Panc1 (cell line): ENCODE measurements at regions not wholly inside any gene's neighbourhood (a gene's known extent, or its start where the extent isn't known, plus 50 kb on each side); places are given as distances from the start of the nearest gene placed in this dataset.

ENCODE experiments used
- ATAC-seq: fragments of 200-7000 bp; cut with Tn5 transposase; 2 replicates; pipeline ENCODE4 v1.9.1; 2020; ENCODE audit warnings: mild to moderate bottlenecking, moderate library complexity
- BruUV-seq: library from RNA; stranded (reverse); fragments of 400-500 nt; replicated peaks from 2 replicates; lab custom pipeline; 2021; lab: Mats Ljungman, UMichigan
- CTCF ChIA-PET: fragments of 300-600 bp; sonication (Branson Sonifier 250); formaldehyde crosslinking; loops from one replicate; lab custom pipeline; 2022; ENCODE audit warnings: antibody characterized with exemption; lab: Charles Lee
- POLR2A ChIA-PET: fragments of 300-600 bp; sonication (Branson Sonifier 250); formaldehyde crosslinking; loops from one replicate; lab custom pipeline; 2022; ENCODE audit warnings: antibody characterized with exemption; lab: Charles Lee
- DNase-seq: peaks from one replicate; pipeline ENCODE4 v3.0.0-alpha.2; 2010; ENCODE audit warnings: low read depth, low spot score
- H3K27ac ChIP-seq: 2 replicates; pipeline ENCODE4 v1.5.1; 2011; ENCODE audit warnings: mild to moderate bottlenecking, low read length, inconsistent platforms
- H3K27me3 ChIP-seq: fragments of 200-500 bp; sonication (Bioruptor generic); 2 replicates; pipeline ENCODE4 v1.6.0; 2014; ENCODE audit warnings: low read length, inconsistent platforms; ENCODE audit not compliant: control insufficient read depth, insufficient read depth
- H3K36me3 ChIP-seq: fragments of 200-500 bp; sonication (Bioruptor generic); 2 replicates; pipeline ENCODE4 v1.5.1; 2014; ENCODE audit warnings: inconsistent platforms, mild to moderate bottlenecking, low read length, moderate library complexity; ENCODE audit not compliant: control insufficient read depth, insufficient read depth
- H3K4me1 ChIP-seq: 2 replicates; pipeline ENCODE4 v1.5.1; 2011; ENCODE audit warnings: inconsistent platforms, mild to moderate bottlenecking, low read length, moderate library complexity; ENCODE audit not compliant: control insufficient read depth, insufficient read depth
- H3K4me3 ChIP-seq, 2 experiments: 2 replicates each; pipeline ENCODE4 v1.5.1; 2011 to 2012; ENCODE audit warnings: low read depth in 2 of 2, low read length in 2 of 2, mild to moderate bottlenecking in 2 of 2, inconsistent platforms in 1 of 2, moderate library complexity in 1 of 2
- H3K9me3 ChIP-seq: fragments of 200-500 bp; sonication (Bioruptor generic); 2 replicates; pipeline ENCODE4 v1.5.1; 2014; ENCODE audit warnings: low read depth, mild to moderate bottlenecking, inconsistent platforms, low read length, moderate library complexity; ENCODE audit not compliant: control insufficient read depth, insufficient read depth
- CTCF ChIP-seq: fragments of 450-650 bp; IDR thresholded peaks from 2 replicates; pipeline ENCODE4 v1.5.1; 2017; ENCODE audit warnings: mild to moderate bottlenecking
- POLR2AphosphoS5 ChIP-seq: IDR thresholded peaks from 2 replicates; pipeline ENCODE4 v1.6.1; 2012; ENCODE audit warnings: mild to moderate bottlenecking, low read depth, low read length, moderate library complexity
- REST ChIP-seq, 2 experiments: IDR thresholded peaks; 2 replicates each; pipeline ENCODE4 v1.6.1; 2011 to 2012; ENCODE audit warnings: low read depth in 2 of 2, control low read depth in 1 of 2, low read length in 1 of 2, mild to moderate bottlenecking in 1 of 2, moderate library complexity in 1 of 2; ENCODE audit not compliant: insufficient read depth in 1 of 2
- SIN3A ChIP-seq: IDR thresholded peaks from 2 replicates; pipeline ENCODE4 v1.6.1; 2012; ENCODE audit warnings: low read depth, mild to moderate bottlenecking, low read length, moderate library complexity, borderline replicate concordance; ENCODE audit not compliant: insufficient read depth
- TCF7L2 ChIP-seq: IDR thresholded peaks from 2 replicates; pipeline ENCODE4 v1.6.1; 2011; ENCODE audit warnings: mild to moderate bottlenecking, low read depth, low read length, inconsistent platforms
- in situ Hi-C: cut with HindIII; loops from 2 replicates; pipeline ENCODE4 v1.10.0; 2016; ENCODE audit warnings: low sequenced_read_pairs, low pct_unique_long_range_greater_than_20kb
- intact Hi-C: fragments of 100-400 bp; cut with micrococcal nuclease; formaldehyde crosslinking; loops from one replicate; pipeline ENCODE4 v1.10.0; 2022; ENCODE audit not compliant: unreplicated experiment

- DNase-seq (no peak), ATAC-seq (no peak)
- TF ChIP-seq REST (IDR thresholded peaks at IDR 0.05; ENCODE audit: insufficient read depth in 1 of 2, low read depth in 2 of 2, low read length in 1 of 2): no peak
- TF ChIP-seq CTCF: no peak
- TF ChIP-seq POLR2AphosphoS5: no peak
- no peak for TF ChIP-seq TCF7L2
- no peak for TF ChIP-seq SIN3A
- no peaks in the 10 kb centered on the region for H3K36me3 ChIP-seq
- H3K4me3 ChIP-seq: no peak overlapping the region
- CTCF ChIA-PET: no interaction called here
- intact Hi-C loops (no loop called here), in situ Hi-C loops (no loop called here)
- H3K9me3 ChIP-seq: no peaks in the 10 kb centered on the region
- no peaks in the 10 kb centered on the region for H3K4me1 ChIP-seq
- POLR2A ChIA-PET: no interaction called here
- H3K27ac ChIP-seq: no peak overlapping the region
- BruUV-seq: no TSS peak
- H3K27me3 ChIP-seq: no peaks in the 10 kb centered on the region
Measured at GRCh38 chr4:45568694-45569093, 555.2 kb downstream of the GABRG1 start.

- in situ Hi-C loops (no loop called here), intact Hi-C loops (no loop called here)
- Histone ChIP-seq H3K4me3 (no peak overlapping the region), H3K27me3 (no peaks in the 10 kb centered on the region), H3K9me3 (no peaks in the 10 kb centered on the region), H3K4me1 (no peaks in the 10 kb centered on the region), H3K27ac (no peak overlapping the region), H3K36me3 (no peaks in the 10 kb centered on the region)
- ChIA-PET POLR2A (no interaction called here), CTCF (no interaction called here)
- TF ChIP-seq REST (IDR thresholded peaks at IDR 0.05; ENCODE audit: insufficient read depth in 1 of 2, low read depth in 2 of 2, low read length in 1 of 2) (no peak), POLR2AphosphoS5 (no peak), TCF7L2 (no peak), CTCF (no peak), SIN3A (no peak)
- no TSS peak for BruUV-seq
- ATAC-seq (no peak), DNase-seq (no peak)
Measured at GRCh38 chr4:45566896-45567603, 556.8 kb downstream of the GABRG1 start.
